H1 (cell line): ENCODE measurements at regions not wholly inside any gene's neighbourhood (a gene's known extent, or its start where the extent isn't known, plus 50 kb on each side); places are given as distances from the start of the nearest gene placed in this dataset.
"Not testable (repeated sequence)": the region's sequence is repeated elsewhere in the genome, so short reads cannot be mapped to it uniquely, and the experiment has no call there.

Experiments
- CTCF ChIA-PET: fragments of 300-600 bp; sonication (Branson Sonifier 250); formaldehyde crosslinking; loops from one replicate; lab custom pipeline; 2021; ENCODE audit not compliant: partially characterized antibody; lab: Charles Lee
- POLR2A ChIA-PET: fragments of 300-600 bp; sonication (Branson Sonifier 250); formaldehyde crosslinking; loops from one replicate; lab custom pipeline; 2021; ENCODE audit warnings: inconsistent platforms; ENCODE audit not compliant: partially characterized antibody; lab: Charles Lee
- DNase-seq, 2 experiments: peaks; one replicate each; pipeline versions ENCODE4 v3.0.0 to v3.0.0-alpha.2; 2010 to 2022; ENCODE audit warnings: low spot score in 2 of 2, low read depth in 1 of 2, mixed read lengths in 1 of 2
- FAIRE-seq: peaks from 2 replicates; lab custom pipeline; 2011; peaks lifted over from hg19 to GRCh38; lab: Jason Lieb, UNC
- H2AFZ ChIP-seq: 2 replicates; pipeline ENCODE4 v1.8.1; 2012; ENCODE audit warnings: low read length, inconsistent platforms
- H2AK5ac ChIP-seq: 2 replicates; pipeline ENCODE4 v1.6.1; 2013; ENCODE audit warnings: low read depth, low read length
- H2BK120ac ChIP-seq: replicated peaks from 2 replicates; pipeline ENCODE3; 2013; ENCODE audit warnings: low read depth, low read length, inconsistent platforms
- H2BK12ac ChIP-seq: 2 replicates; pipeline ENCODE4 v1.6.1; 2013; ENCODE audit warnings: low read depth, low read length
- H2BK15ac ChIP-seq: 2 replicates; pipeline ENCODE4 v1.6.1; 2013; ENCODE audit warnings: low read length
- H2BK20ac ChIP-seq: 2 replicates; pipeline ENCODE4 v1.6.1; 2013; ENCODE audit warnings: low read length
- H2BK5ac ChIP-seq: 2 replicates; pipeline ENCODE4 v1.6.1; 2013; ENCODE audit warnings: low read depth, low read length
- H3K14ac ChIP-seq: 2 replicates; pipeline ENCODE4 v1.6.1; 2013; ENCODE audit warnings: inconsistent platforms; ENCODE audit not compliant: insufficient read length
- H3K18ac ChIP-seq: 2 replicates; pipeline ENCODE4 v1.6.1; 2013; ENCODE audit warnings: low read length; ENCODE audit errors: extremely low read depth
- H3K23ac ChIP-seq: 2 replicates; pipeline ENCODE4 v1.6.1; 2013; ENCODE audit warnings: inconsistent platforms; ENCODE audit not compliant: insufficient read length
- H3K23me2 ChIP-seq: 2 replicates; pipeline ENCODE4 v1.6.1; 2013; ENCODE audit warnings: low read depth, low read length
- H3K27ac ChIP-seq: 2 replicates; pipeline ENCODE4 v1.6.1; 2011; ENCODE audit warnings: low read depth, low read length, inconsistent platforms
- H3K27me3 ChIP-seq, 4 experiments: replicated peaks in 1 of 4; 1 replicate in 1 of 4; 2 replicates in 3 of 4; pipeline versions ENCODE4 v1.6.1 to v1.8.1; 2011 to 2013; ENCODE audit warnings: low read length in 3 of 4, mild to moderate bottlenecking in 3 of 4, inconsistent platforms in 2 of 4, mixed read lengths in 2 of 4, moderate library complexity in 1 of 4; ENCODE audit not compliant: control insufficient read depth in 3 of 4, insufficient read depth in 3 of 4; ENCODE audit errors: extremely low read depth in 1 of 4
- H3K36me3 ChIP-seq, 4 experiments: 2 replicates each; pipeline versions ENCODE4 v1.6.1 to v1.8.1; 2011 to 2013; ENCODE audit warnings: mild to moderate bottlenecking in 4 of 4, low read length in 3 of 4, moderate library complexity in 2 of 4, control low read depth in 1 of 4, inconsistent platforms in 1 of 4; ENCODE audit not compliant: insufficient read depth in 4 of 4, control insufficient read depth in 2 of 4
- H3K4ac ChIP-seq: replicated peaks from 2 replicates; pipeline ENCODE3; 2013; ENCODE audit warnings: low read length, low read depth, mixed read lengths, inconsistent platforms; ENCODE audit not compliant: insufficient read length
- H3K4me1 ChIP-seq, 4 experiments: replicated peaks in 1 of 4; 1 replicate in 1 of 4; 2 replicates in 3 of 4; pipeline versions ENCODE4 v1.6.1 to v1.8.1; 2011 to 2013; ENCODE audit warnings: low read length in 3 of 4, inconsistent platforms in 2 of 4, mixed read lengths in 1 of 4; ENCODE audit not compliant: insufficient read depth in 4 of 4, control insufficient read depth in 3 of 4
- H3K4me2 ChIP-seq, 2 experiments: 2 replicates each; pipeline versions ENCODE4 v1.6.1 to v1.8.1; 2011 to 2013; ENCODE audit warnings: low read depth in 2 of 2, low read length in 2 of 2, control low read depth in 1 of 2, inconsistent platforms in 1 of 2, mild to moderate bottlenecking in 1 of 2; ENCODE audit not compliant: insufficient read depth in 1 of 2
- H3K4me3 ChIP-seq, 4 experiments: fragments of 200-600, 300-600 bp in 1 of 4; sonication (generic), shearing (Covaris generic), sonication (Bioruptor Twin) in 1 of 4; 2 replicates each; pipeline versions ENCODE4 v1.5.1 to v1.8.1; 2011 to 2016; ENCODE audit warnings: low read length in 4 of 4, low read depth in 3 of 4, control low read depth in 2 of 4, inconsistent platforms in 2 of 4, mild to moderate bottlenecking in 2 of 4, mixed read lengths in 1 of 4, moderate library complexity in 1 of 4; ENCODE audit not compliant: insufficient read depth in 2 of 4; ENCODE audit errors: extremely low read depth in 1 of 4
- H3K56ac ChIP-seq: replicated peaks from 2 replicates; pipeline ENCODE3; 2013; ENCODE audit warnings: low read depth, mild to moderate bottlenecking, mixed read lengths, low read length, inconsistent platforms; ENCODE audit not compliant: insufficient read length
- H3K79me1 ChIP-seq: 2 replicates; pipeline ENCODE4 v1.6.1; 2013; ENCODE audit warnings: low read depth, low read length, control low read depth
- H3K79me2 ChIP-seq, 2 experiments: 2 replicates each; pipeline versions ENCODE4 v1.6.1 to v1.8.1; 2012 to 2013; ENCODE audit warnings: low read length in 2 of 2, mild to moderate bottlenecking in 2 of 2, inconsistent platforms in 1 of 2; ENCODE audit not compliant: insufficient read depth in 2 of 2, control insufficient read depth in 1 of 2
- H3K9ac ChIP-seq, 4 experiments: replicated peaks in 1 of 4; 1 replicate in 1 of 4; 2 replicates in 3 of 4; pipeline versions ENCODE4 v1.6.1 to v1.8.1; 2011 to 2013; ENCODE audit warnings: low read depth in 3 of 4, low read length in 3 of 4, control low read depth in 2 of 4, mild to moderate bottlenecking in 2 of 4, moderate library complexity in 2 of 4, inconsistent platforms in 1 of 4; ENCODE audit errors: extremely low read depth in 1 of 4
- H3K9me3 ChIP-seq, 2 experiments: 2 replicates each; pipeline versions ENCODE4 v1.6.1 to v1.8.1; 2012 to 2013; ENCODE audit warnings: mild to moderate bottlenecking in 2 of 2, moderate library complexity in 2 of 2, control low read depth in 1 of 2, inconsistent platforms in 1 of 2, low read depth in 1 of 2, low read length in 1 of 2, mixed read lengths in 1 of 2; ENCODE audit not compliant: insufficient read depth in 2 of 2
- H4K20me1 ChIP-seq, 2 experiments: replicated peaks in 1 of 2; 2 replicates each; pipeline versions ENCODE3 to v1.8.1; 2011 to 2013; ENCODE audit warnings: inconsistent platforms in 2 of 2, low read length in 2 of 2, mild to moderate bottlenecking in 1 of 2; ENCODE audit not compliant: insufficient read depth in 2 of 2, control insufficient read depth in 1 of 2
- H4K5ac ChIP-seq: 2 replicates; pipeline ENCODE4 v1.6.1; 2013; ENCODE audit warnings: low read length, low read depth, mixed read lengths, inconsistent platforms; ENCODE audit not compliant: insufficient read length
- H4K8ac ChIP-seq: 2 replicates; pipeline ENCODE4 v1.8.0; 2013; ENCODE audit warnings: mild to moderate bottlenecking, moderate library complexity, low read length, inconsistent platforms; ENCODE audit not compliant: insufficient read depth; ENCODE audit errors: extremely low read depth
- H4K91ac ChIP-seq: replicated peaks from 2 replicates; pipeline ENCODE3; 2013; ENCODE audit warnings: low read length, mixed read lengths, inconsistent platforms; ENCODE audit not compliant: insufficient read length
- ASH2L ChIP-seq: fragments of 200-600, 300-600 bp; sonication (generic); IDR thresholded peaks from one replicate; pipeline ENCODE4 v1.7.1; 2017; ENCODE audit warnings: low read length
- FOSL1 ChIP-seq: IDR thresholded peaks from 2 replicates; pipeline ENCODE4 v1.6.1; 2011; ENCODE audit warnings: mild to moderate bottlenecking, low read depth, low read length, moderate library complexity; ENCODE audit not compliant: insufficient read depth
- WGBS, 2 experiments: shearing (Covaris generic) in 1 of 2; methylation state at CpG; one replicate each; pipeline versions ENCODE4 v1.1.6 to v1.1.7; 2013 to 2015; ENCODE audit warnings: low lambda C conversion rate in 2 of 2, mixed read lengths in 2 of 2, inconsistent platforms in 1 of 2, low coverage in 1 of 2, missing lambda C conversion rate in 1 of 2; ENCODE audit not compliant: insufficient replicate concordance in 2 of 2, insufficient coverage in 1 of 2, insufficient read length in 1 of 2; ENCODE audit errors: extremely low coverage in 1 of 2, missing lambda C conversion rate in 1 of 2; 5-methylcytosine and 5-hydroxymethylcytosine counted together

- TF ChIP-seq FOSL1 = no peak
- TF ChIP-seq ASH2L = no peak
These were observed 193.8 kb upstream of the CXorf51B start (continued) for GRCh38 chrX:146615628-146616348.

- H3K23ac ChIP-seq, H2BK12ac ChIP-seq, H3K9me3 ChIP-seq, H4K5ac ChIP-seq, H3K9ac ChIP-seq, H3K23me2 ChIP-seq, H3K27ac ChIP-seq, H3K79me1 ChIP-seq, H3K4me2 ChIP-seq, H3K4me1 ChIP-seq, H3K14ac ChIP-seq, H3K4me3 ChIP-seq, H4K20me1 ChIP-seq, H2BK120ac ChIP-seq, H4K8ac ChIP-seq, FAIRE-seq, H2BK5ac ChIP-seq, H3K27me3 ChIP-seq, H3K56ac ChIP-seq, CTCF ChIA-PET, H2BK15ac ChIP-seq, H3K36me3 ChIP-seq, H3K18ac ChIP-seq, H3K4ac ChIP-seq, DNase-seq, H2AK5ac ChIP-seq, H2AFZ ChIP-seq, H3K79me2 ChIP-seq, POLR2A ChIA-PET, H4K91ac ChIP-seq, H2BK20ac ChIP-seq: not testable (repeated sequence)
- WGBS, 2 experiments = 95% methylated on average over 7 of the region's 29 CpGs; no CpG with 5 or more reads in 1 of the 2 experiments
These were observed 189.6 kb upstream of the CXorf51B start for GRCh38 chrX:146619943-146620342.
